Tibial artery (tissue), 4 donors: ENCODE measurements at regions not wholly inside any gene's neighbourhood (a gene's known extent, or its start where the extent isn't known, plus 50 kb on each side); places are given as distances from the start of the nearest gene placed in this dataset.

Experiments
- DNase-seq, 2 donors: peaks; one replicate each; pipeline ENCODE4 v3.0.0-alpha.2; 2019
- H3K27ac ChIP-seq, 2 donors: fragments of 200-600 bp; sonication (generic) in 1 of 2; 1 replicate in 1 of 2; 2 replicates in 1 of 2; pipeline ENCODE4 v1.5.1; 2018 to 2019; ENCODE audit warnings: mild to moderate bottlenecking in 1 of 2
- H3K27me3 ChIP-seq, 2 donors: fragments of 200-600 bp; sonication (generic) in 1 of 2; one replicate each; pipeline versions ENCODE4 v1.5.1 to v1.6.0; 2016 to 2019
- H3K36me3 ChIP-seq, 3 donors: fragments of 200-600 bp; sonication (generic) in 2 of 3; one replicate each; pipeline ENCODE4 v1.5.1; 2016 to 2019; ENCODE audit warnings: mild to moderate bottlenecking in 2 of 3
- H3K4me1 ChIP-seq, 4 donors: fragments of 200-600 bp; sonication (generic) in 2 of 4; 1 replicate in 3 of 4; 2 replicates in 1 of 4; pipeline ENCODE4 v1.5.1; 2016 to 2019
- H3K4me3 ChIP-seq, 2 donors: fragments of 200-600 bp; sonication (generic) in 1 of 2; 1 replicate in 1 of 2; 2 replicates in 1 of 2; pipeline ENCODE4 v1.5.1; 2018 to 2019; ENCODE audit warnings: mild to moderate bottlenecking in 2 of 2
- H3K9me3 ChIP-seq, 3 donors: fragments of 200-600 bp; sonication (generic) in 1 of 3; one replicate each; pipeline ENCODE4 v1.5.1; 2016 to 2019
- CTCF ChIP-seq, 2 experiments: fragments of 200-600 bp in 1 of 2; fragments of 450-650 bp in 1 of 2; IDR thresholded peaks; one replicate each; pipeline ENCODE4 v1.5.1; 2017 to 2019; ENCODE audit warnings: antibody characterized with exemption in 2 of 2, mild to moderate bottlenecking in 1 of 2, moderate library complexity in 1 of 2
- intact Hi-C: fragments of 100-400 bp; cut with DNase I; formaldehyde crosslinking; loops from one replicate; pipeline ENCODE4 v1.15.0; 2023; ENCODE audit warnings: low total_unique reads

GRCh38 chr6:50921968-50922367, 103.3 kb downstream of the TFAP2B start:
- H3K4me3 ChIP-seq: no peak overlapping the region
- intact Hi-C loops: no loop called here
- no peaks in the 10 kb centered on the region for H3K4me1 ChIP-seq
- no peak for DNase-seq
- no peaks in the 10 kb centered on the region for H3K27me3 ChIP-seq
- no peaks in the 10 kb centered on the region for H3K36me3 ChIP-seq
- H3K27ac ChIP-seq: no peak overlapping the region
- peaks cover 0 to 12% (median 0%) of the 10 kb centered on the region in 3 donors for H3K9me3 ChIP-seq
- TF ChIP-seq CTCF (IDR thresholded peaks at IDR 0.05): no peak

DNA sequence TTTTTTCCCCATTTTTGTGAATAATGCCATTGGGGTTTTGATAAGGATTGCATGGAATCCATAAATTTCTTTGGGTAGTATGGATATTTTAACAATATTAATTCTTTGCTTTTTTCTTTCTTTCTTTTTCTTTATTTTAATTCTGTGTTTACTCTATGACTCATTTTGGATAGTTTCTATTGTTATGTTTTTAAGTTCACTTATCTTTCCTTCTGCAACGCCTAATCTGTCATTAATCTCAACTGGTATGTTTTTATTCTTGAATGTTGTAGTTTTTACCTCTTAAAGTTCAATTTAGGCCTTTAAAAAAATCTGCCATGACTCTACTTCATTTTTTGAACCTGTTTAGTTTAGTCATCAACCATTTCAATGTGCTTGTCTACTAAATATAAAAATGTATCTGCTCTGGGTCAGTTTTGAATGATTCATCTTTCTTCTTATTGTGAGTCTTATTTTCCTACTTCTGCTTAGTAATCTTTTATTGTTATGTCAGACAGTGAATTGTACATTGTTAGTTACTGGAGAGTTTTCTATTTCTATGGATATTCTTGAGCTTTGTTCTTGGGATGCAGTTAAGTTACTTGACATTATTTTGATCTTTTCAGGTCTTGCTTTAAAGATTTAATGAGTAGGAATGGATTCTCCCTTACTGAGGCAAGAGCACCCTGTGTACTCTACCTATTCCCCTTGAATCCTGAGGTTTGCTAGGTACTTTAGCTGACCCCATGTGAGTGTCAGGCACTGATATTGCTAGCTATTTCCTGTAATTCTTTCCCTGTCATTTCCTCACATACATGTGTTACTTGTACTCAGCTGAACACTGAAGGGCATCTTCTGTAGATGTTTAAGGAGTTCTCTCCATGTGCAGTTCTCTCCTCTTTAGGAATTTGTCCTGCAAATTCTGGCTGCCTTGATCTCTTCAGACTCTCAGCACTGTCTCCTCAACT, 104.2 kb downstream of the TFAP2B start:
- H3K36me3 ChIP-seq: no peaks in the 10 kb centered on the region
- no peaks in the 10 kb centered on the region for H3K27me3 ChIP-seq
- TF ChIP-seq CTCF (IDR thresholded peaks at IDR 0.05): no peak
- H3K4me1 ChIP-seq: no peaks in the 10 kb centered on the region
- intact Hi-C loops: no loop called here
- H3K9me3 ChIP-seq: peaks cover 0 to 12% (median 0%) of the 10 kb centered on the region in 3 donors
- no peak overlapping the region for H3K4me3 ChIP-seq
- DNase-seq: no peak
- no peak overlapping the region for H3K27ac ChIP-seq

GRCh38 chr6:50924758-50925157, 106.1 kb downstream of the TFAP2B start:
- no peak overlapping the region for H3K27ac ChIP-seq
- no peak for DNase-seq
- intact Hi-C loops: no loop called here
- no peaks in the 10 kb centered on the region for H3K36me3 ChIP-seq
- H3K27me3 ChIP-seq: no peaks in the 10 kb centered on the region
- no peaks in the 10 kb centered on the region for H3K4me1 ChIP-seq
- no peak overlapping the region for H3K4me3 ChIP-seq
- no peak for TF ChIP-seq CTCF (IDR thresholded peaks at IDR 0.05)
- H3K9me3 ChIP-seq: peaks cover 0 to 12% (median 0%) of the 10 kb centered on the region in 3 donors

- Histone ChIP-seq H3K27ac (no peak overlapping the region), H3K4me1 (no peaks in the 10 kb centered on the region), H3K4me3 (no peak overlapping the region), H3K9me3 (peaks cover 0 to 12% (median 0%) of the 10 kb centered on the region in 3 donors), H3K27me3 (no peaks in the 10 kb centered on the region), H3K36me3 (no peaks in the 10 kb centered on the region)
- intact Hi-C loops: no loop called here
- no peak for DNase-seq
- no peak for TF ChIP-seq CTCF (IDR thresholded peaks at IDR 0.05)
These were observed 106.9 kb downstream of the TFAP2B start for GRCh38 chr6:50925548-50925947.

- Histone ChIP-seq H3K27ac (no peak overlapping the region), H3K27me3 (no peaks in the 10 kb centered on the region), H3K4me1 (no peaks in the 10 kb centered on the region), H3K4me3 (no peak overlapping the region), H3K9me3 (peaks cover 0 to 12% (median 0%) of the 10 kb centered on the region in 3 donors), H3K36me3 (no peaks in the 10 kb centered on the region)
- intact Hi-C loops: no loop called here
- TF ChIP-seq CTCF (IDR thresholded peaks at IDR 0.05): no peak
- no peak for DNase-seq
These were observed 107.3 kb downstream of the TFAP2B start for GRCh38 chr6:50925981-50926380.
